T-helper 22 cell (primary cell): ENCODE measurements at regions not wholly inside any gene's neighbourhood (a gene's known extent, or its start where the extent isn't known, plus 50 kb on each side); places are given as distances from the start of the nearest gene placed in this dataset.

Experiments
- DNase-seq: peaks from one replicate; pipeline ENCODE4 v3.0.0-alpha.2; 2020; ENCODE audit warnings: low read depth

DNA sequence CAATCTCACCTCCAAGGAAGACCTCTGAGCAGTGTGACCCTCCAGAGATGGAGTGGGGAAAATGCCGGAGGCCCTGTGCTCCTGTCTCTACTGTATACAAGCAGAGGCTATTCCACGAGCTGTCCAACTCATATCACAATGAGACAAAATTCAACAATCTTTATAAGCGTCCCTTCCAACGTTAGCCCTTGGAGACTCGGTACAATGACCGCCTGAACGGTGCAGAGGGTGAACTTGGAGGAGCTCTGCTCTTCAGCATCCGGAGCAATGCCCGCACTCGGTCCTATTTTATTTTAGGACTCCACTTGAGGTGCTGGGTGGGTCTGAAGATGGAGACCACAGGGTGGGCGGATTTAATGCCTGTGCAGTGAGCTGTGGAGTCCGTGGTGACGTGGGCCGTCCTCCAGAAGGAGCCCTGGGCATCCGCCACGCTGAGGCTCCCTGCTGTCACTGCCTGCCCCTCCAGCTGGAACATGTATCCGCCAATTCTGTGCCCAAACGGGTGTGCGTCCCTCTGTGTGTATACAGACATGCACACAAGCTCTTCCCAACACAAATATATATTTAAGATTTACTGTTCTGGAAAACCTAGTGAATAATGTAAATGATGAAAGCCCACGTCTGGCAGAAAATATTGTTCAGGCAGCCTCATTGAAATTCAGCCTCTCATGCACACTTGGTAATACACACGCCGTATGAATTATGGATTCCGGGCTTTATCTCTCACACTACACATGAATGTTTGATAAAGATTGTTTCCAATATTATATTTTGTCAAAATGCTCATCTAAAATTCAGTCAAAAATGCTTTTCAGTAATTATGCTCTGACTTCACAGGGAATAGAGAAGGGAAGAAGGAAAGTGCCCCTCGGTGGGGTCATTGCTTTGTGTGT is 239.9 kb upstream of the ZMIZ1 start:
- DNase-seq = no peak

GRCh38 chr10:78829565-78829964 is 239.2 kb upstream of the ZMIZ1 start:
- no peak for DNase-seq

DNA sequence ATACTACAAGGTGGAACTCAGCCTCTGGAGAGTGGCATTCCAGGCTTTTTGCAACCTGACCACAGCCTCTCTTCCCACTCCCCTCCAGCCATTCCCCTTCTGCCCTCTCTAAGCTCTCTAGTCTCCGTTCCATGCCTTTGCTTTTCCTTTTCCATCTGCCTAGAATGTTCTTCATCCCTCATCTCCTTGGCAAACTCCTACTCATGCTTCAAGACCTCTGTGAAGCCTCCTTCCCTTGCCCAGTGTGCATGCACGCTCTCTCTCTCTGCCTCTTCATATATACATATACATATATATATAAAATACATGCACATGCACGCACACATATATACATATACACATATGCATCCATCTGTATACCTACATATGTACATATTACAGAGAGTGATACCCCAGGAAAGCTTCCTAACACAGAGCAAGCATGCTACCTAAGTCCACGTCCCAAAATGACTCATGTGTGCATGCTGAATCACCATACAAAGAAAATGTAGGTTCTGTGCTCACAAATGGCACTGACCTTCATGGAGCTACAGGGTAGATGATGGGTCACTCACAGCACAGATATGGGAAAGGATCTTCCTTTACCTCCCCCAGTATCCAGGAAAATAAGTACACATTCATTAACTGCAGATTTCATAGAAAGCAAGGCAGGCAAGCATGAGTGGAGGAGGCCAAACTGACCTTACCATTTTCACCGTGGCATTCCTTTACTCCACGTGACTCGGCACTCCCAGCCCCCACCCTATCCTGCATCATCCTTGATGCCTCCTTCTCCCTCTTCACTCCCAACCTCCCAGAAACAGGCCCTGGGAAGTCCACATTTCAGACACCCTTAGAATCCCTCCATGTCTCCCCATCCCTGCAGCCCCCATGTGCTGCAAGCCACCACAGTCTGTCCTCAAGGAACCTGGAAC is 238.4 kb upstream of the ZMIZ1 start:
- DNase-seq = no peak

DNA sequence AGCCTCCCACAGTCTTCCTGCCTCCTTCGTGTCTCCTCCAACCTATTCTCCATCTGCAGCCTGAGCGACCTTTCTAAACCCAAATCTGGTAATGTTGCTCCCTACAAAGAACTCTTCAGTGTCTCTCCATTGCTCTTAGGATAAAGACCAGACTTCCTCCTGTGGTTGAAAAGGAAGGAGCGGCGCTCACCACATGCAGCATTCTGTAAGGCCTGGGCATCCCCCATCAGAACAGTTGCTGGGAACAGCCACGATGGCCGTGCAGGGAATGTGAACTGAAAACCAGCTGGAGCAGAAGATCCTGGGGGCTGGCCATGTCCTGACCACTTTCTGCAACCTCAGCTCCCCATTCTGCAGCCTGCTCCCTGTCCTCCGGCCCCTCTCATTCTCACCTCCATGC is 237.8 kb upstream of the ZMIZ1 start:
- DNase-seq = no peak

DNA sequence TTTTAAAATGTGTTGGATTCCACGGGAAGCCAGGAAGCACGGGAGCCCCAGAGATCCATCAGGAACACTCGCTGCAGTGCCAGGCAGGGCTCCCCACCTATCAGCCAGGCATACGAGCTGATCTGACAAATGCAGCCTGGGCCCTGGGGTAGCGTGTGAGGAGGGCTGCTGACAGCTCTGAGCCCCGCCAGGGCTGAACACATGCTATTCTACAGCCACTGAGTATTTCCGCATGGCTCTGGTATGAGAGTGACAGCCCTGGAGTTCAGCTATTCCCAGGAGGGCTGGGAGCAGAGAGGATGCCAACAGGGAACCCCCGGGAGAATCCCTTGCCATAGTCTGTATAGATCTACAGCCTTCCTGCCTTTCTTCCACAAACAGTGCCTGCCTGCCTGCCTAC is 237.3 kb upstream of the ZMIZ1 start:
- DNase-seq = no peak

DNA sequence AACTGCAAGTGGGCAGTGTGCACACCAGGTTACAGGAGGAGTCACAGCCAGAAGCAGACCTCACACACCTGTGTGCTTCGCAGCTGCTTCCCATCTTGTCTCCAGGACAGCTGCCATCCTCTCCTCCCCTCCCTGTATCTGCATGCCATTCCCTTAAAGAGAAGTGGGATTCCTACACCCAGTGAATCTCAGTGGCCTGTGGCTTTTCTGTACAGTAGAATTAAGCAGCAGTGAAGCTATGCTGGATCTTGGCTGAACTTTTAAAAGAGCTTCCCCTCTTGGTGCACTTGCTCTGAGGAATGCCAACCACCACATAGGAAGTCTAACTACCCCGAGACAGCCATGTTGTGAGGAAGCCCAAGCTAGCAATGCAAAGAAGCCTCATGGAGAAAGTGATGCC is 236.5 kb upstream of the ZMIZ1 start:
- no peak for DNase-seq

- no peak for DNase-seq
Measured at GRCh38 chr10:78838141-78838657, 230.6 kb upstream of the ZMIZ1 start.

- DNase-seq = no peak
Measured at GRCh38 chr10:78843495-78843894, 225.3 kb upstream of the ZMIZ1 start.

- no peak for DNase-seq
Measured at GRCh38 chr10:78844960-78845607, 223.7 kb upstream of the ZMIZ1 start.

GRCh38 chr10:78846071-78846470 is 222.7 kb upstream of the ZMIZ1 start:
- DNase-seq = no peak

GRCh38 chr10:78846760-78847159 is 222.0 kb upstream of the ZMIZ1 start:
- DNase-seq = no peak

GRCh38 chr10:78847485-78847884 is 221.3 kb upstream of the ZMIZ1 start:
- no peak for DNase-seq

- no peak for DNase-seq
Measured at GRCh38 chr10:78849115-78849514, 219.7 kb upstream of the ZMIZ1 start.

- DNase-seq = no peak
Measured at GRCh38 chr10:78849731-78850130, 219.0 kb upstream of the ZMIZ1 start.

DNA sequence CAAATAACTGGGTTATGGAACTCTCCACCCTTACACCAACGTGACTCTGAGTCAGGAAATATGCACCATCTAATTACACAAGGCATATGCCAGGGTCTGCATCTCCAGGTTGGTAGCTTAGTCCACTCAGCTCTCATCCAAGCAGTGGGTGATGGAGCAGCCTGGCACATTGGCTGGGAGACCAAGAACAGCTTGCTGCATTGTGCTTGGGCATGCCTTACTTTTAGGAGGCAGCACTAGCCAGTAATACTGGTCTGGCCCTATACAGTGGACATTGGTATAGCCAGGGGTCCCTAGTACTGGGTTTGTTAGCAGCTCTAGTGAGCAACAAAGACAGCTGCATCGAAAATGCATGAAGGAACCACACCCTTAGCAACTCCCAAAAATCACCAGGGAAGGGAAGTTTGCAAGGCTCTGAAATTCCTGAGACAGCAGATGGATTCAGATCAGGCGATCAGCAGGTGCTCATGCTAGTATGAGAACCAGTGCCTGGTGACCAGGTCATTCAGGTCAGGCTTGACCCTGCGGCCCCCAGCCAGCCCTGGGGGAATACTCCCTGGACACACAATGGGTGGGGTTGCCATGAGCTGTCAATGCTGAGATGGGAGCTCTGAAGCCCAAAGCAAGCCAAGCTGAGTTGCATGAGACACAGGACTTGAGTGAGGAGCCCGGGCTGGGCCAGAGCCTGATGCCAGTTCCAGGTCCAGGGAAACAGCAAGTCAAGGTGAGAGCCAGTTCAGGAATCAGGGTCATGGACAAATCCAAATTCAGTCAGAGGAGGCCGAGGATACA is 217.9 kb upstream of the ZMIZ1 start:
- DNase-seq = no peak

DNA sequence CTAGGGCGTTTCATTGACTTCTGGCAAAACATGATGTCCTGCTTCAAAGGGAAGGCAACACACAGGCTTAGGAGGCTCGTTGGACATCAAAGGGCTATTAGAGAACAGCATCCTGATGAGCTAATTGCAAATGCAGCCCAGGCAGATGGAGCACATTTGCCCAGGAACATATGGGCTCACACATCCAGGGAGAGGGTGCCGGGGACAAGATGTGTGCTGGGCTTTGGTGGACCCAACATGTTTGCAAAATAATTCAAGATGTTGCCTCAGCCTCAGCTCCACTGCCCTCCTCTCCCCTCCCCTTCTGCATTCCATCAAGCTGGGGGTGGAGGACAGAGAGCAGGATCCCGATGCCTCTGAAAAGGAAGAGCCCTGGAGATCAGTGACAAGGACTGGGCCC is 217.1 kb upstream of the ZMIZ1 start:
- DNase-seq = no peak

GRCh38 chr10:78852466-78853240 is 216.1 kb upstream of the ZMIZ1 start:
- no peak for DNase-seq

GRCh38 chr10:78853864-78854263 is 214.9 kb upstream of the ZMIZ1 start:
- DNase-seq = no peak

DNA sequence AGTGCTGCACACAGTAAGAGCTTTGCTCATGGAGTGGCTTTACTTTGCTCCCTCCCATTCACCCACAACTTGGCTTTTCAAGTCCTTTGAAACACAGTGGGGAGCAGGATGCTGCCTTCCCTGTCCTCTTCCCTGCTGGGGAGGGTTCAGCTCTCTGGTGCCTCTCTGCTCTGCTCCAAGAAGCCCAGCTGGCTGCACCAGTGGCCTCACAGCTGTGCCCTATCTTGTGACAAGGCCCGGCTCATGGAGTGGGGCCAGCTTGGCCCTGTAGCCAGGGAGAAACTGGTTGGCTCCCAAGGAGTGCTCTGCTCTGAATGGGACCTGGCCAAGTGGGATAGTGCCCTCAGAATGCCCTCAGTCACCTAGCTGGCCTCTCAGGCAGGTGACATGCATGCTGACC is 212.3 kb upstream of the ZMIZ1 start:
- no peak for DNase-seq

- DNase-seq = no peak
Measured at GRCh38 chr10:78857193-78857592, 211.6 kb upstream of the ZMIZ1 start.

DNA sequence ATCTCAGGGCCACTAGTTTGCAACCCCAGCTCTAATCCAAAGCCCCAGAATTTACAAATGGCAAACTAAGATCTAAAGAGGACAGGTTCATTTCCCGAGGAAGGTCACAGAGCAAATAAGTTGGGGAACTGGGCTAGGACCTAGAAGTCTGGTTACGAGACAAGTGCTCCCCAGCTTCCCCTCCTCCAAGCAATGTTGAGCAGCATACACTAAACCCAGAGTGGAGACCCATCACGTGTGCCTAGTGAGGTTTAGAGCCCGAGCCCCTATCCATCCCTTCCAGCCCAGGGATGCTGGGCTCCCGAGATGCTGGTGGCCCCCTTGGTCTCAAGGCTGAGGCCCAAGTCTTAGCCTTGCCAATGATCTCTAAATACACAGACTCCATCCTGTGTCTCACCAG is 209.5 kb upstream of the ZMIZ1 start:
- DNase-seq = no peak
